HCT116 (cell line): ENCODE measurements at regions not wholly inside any gene's neighbourhood (a gene's known extent, or its start where the extent isn't known, plus 50 kb on each side); places are given as distances from the start of the nearest gene placed in this dataset.

Experiments
- ATAC-seq: fragments of 200-7000 bp; cut with Tn5 transposase; 2 replicates; pipeline ENCODE4 v1.9.1; 2020; ENCODE audit warnings: mild to moderate bottlenecking, moderate library complexity
- BruUV-seq: library from RNA; stranded (reverse); fragments of 400-500 nt; replicated peaks from 2 replicates; lab custom pipeline; 2021; lab: Mats Ljungman, UMichigan
- CTCF ChIA-PET: fragments of 300-600 bp; sonication (Branson Sonifier 250); formaldehyde crosslinking; loops from one replicate; lab custom pipeline; 2021; ENCODE audit warnings: antibody characterized with exemption; lab: Charles Lee
- POLR2A ChIA-PET: fragments of 300-600, 350-600 bp; sonication (Branson Sonifier 250); formaldehyde crosslinking; loops from one replicate; lab custom pipeline; 2021; ENCODE audit warnings: antibody characterized with exemption; lab: Charles Lee
- RAD21 ChIA-PET, 2 experiments: fragments of 300-600 bp; sonication (Branson Sonifier 250); formaldehyde crosslinking; loops; one replicate each; lab custom pipeline; 2023; ENCODE audit warnings: low total read pairs in 2 of 2; ENCODE audit not compliant: uncharacterized antibody in 2 of 2, unreplicated experiment in 2 of 2, low non-redundant PET in 1 of 2; lab: Charles Lee
- DNase-seq: peaks from one replicate; pipeline ENCODE4 v3.0.0-alpha.2; 2010; ENCODE audit warnings: low read depth, low spot score
- H2AFZ ChIP-seq: fragments of 200-600 bp; shearing (Covaris generic), sonication (generic); 2 replicates; pipeline ENCODE4 v1.6.1; 2017; ENCODE audit warnings: low read depth, mixed run types, mixed read lengths, antibody characterized with exemption, low read length; ENCODE audit not compliant: poor library complexity, severe bottlenecking
- H3K27ac ChIP-seq: 2 replicates; pipeline ENCODE4 v1.5.1; 2012; ENCODE audit warnings: low read depth, low read length
- H3K27me3 ChIP-seq: fragments of 200-600 bp; sonication (generic); 2 replicates; pipeline ENCODE4 v1.6.1; 2016; ENCODE audit warnings: mixed run types, low read length, mixed read lengths; ENCODE audit not compliant: insufficient read depth
- H3K36me3 ChIP-seq, 2 experiments: fragments of 200-500 bp in 1 of 2; fragments of 200-600 bp in 1 of 2; sonication (Bioruptor generic) in 1 of 2; sonication (generic) in 1 of 2; 2 replicates each; pipeline versions ENCODE4 v1.5.1 to v1.6.1; 2014 to 2016; ENCODE audit warnings: low read length in 2 of 2, inconsistent platforms in 1 of 2, mixed read lengths in 1 of 2, mixed run types in 1 of 2; ENCODE audit not compliant: insufficient read depth in 2 of 2, control insufficient read depth in 1 of 2
- H3K4me1 ChIP-seq, 2 experiments: fragments of 200-600 bp in 1 of 2; sonication (generic) in 1 of 2; 2 replicates each; pipeline versions ENCODE4 v1.5.1 to v1.6.1; 2012 to 2017; ENCODE audit warnings: low read length in 2 of 2, inconsistent platforms in 1 of 2, mild to moderate bottlenecking in 1 of 2, mixed read lengths in 1 of 2, mixed run types in 1 of 2, moderate library complexity in 1 of 2; ENCODE audit not compliant: insufficient read depth in 2 of 2, control insufficient read depth in 1 of 2
- H3K4me2 ChIP-seq: fragments of 200-600 bp; sonication (generic); 2 replicates; pipeline ENCODE4 v1.6.1; 2017; ENCODE audit warnings: mixed run types, low read length, mixed read lengths
- H3K4me3 ChIP-seq, 2 experiments: fragments of 200-600 bp in 1 of 2; sonication (generic) in 1 of 2; replicated peaks in 1 of 2; 2 replicates each; pipeline ENCODE4 v1.5.1; 2011 to 2016; ENCODE audit warnings: low read length in 2 of 2, control low read depth in 1 of 2, low read depth in 1 of 2, mild to moderate bottlenecking in 1 of 2, mixed read lengths in 1 of 2, mixed run types in 1 of 2
- H3K79me2 ChIP-seq: fragments of 200-600 bp; sonication (generic); 2 replicates; pipeline ENCODE4 v1.6.1; 2017; ENCODE audit warnings: mild to moderate bottlenecking, mixed run types, low read length, moderate library complexity, mixed read lengths; ENCODE audit not compliant: insufficient read depth
- H3K9ac ChIP-seq: fragments of 200-600 bp; sonication (generic); 2 replicates; pipeline ENCODE4 v1.6.1; 2016; ENCODE audit warnings: low read length, mixed read lengths
- H3K9me2 ChIP-seq: fragments of 200-600 bp; sonication (generic), shearing (Covaris generic); 2 replicates; pipeline ENCODE4 v1.6.1; 2017; ENCODE audit warnings: mixed run types, mild to moderate bottlenecking, moderate library complexity; ENCODE audit not compliant: insufficient read depth
- H3K9me3 ChIP-seq, 2 experiments: fragments of 200-500 bp in 1 of 2; fragments of 200-600 bp in 1 of 2; sonication (Bioruptor generic) in 1 of 2; sonication (generic) in 1 of 2; 2 replicates each; pipeline ENCODE4 v1.6.1; 2014 to 2017; ENCODE audit warnings: low read length in 2 of 2, mixed read lengths in 2 of 2, inconsistent platforms in 1 of 2, low read depth in 1 of 2, mild to moderate bottlenecking in 1 of 2, mixed run types in 1 of 2, moderate library complexity in 1 of 2; ENCODE audit not compliant: control insufficient read depth in 1 of 2, insufficient read depth in 1 of 2
- H4K20me1 ChIP-seq: fragments of 200-600 bp; sonication (generic), shearing (Covaris generic); 2 replicates; pipeline ENCODE4 v1.6.1; 2017; ENCODE audit warnings: mixed run types, mild to moderate bottlenecking, moderate library complexity; ENCODE audit not compliant: insufficient read depth
- ELF1 ChIP-seq: IDR thresholded peaks from 2 replicates; pipeline ENCODE4 v1.6.1; 2012; ENCODE audit warnings: low read depth, borderline replicate concordance
- EZH2 ChIP-seq: fragments of 200-600 bp; sonication (generic); IDR thresholded peaks from 2 replicates; pipeline ENCODE4 v1.6.1; 2017; ENCODE audit warnings: antibody characterized with exemption, mixed run types
- EZH2phosphoT487 ChIP-seq: fragments of 200-600 bp; IDR thresholded peaks from 2 replicates; pipeline ENCODE4 v1.6.1; 2018; ENCODE audit warnings: antibody characterized with exemption, borderline replicate concordance
- FOSL1 ChIP-seq: IDR thresholded peaks from 2 replicates; pipeline ENCODE4 v1.6.1; 2012; ENCODE audit warnings: low read depth
- JUND ChIP-seq: IDR thresholded peaks from 2 replicates; pipeline ENCODE4 v1.6.1; 2012
- POLR2A ChIP-seq: IDR thresholded peaks from 2 replicates; pipeline ENCODE4 v1.7.0; 2011; ENCODE audit warnings: borderline replicate concordance; ENCODE audit not compliant: insufficient read depth, insufficient read length; ENCODE audit errors: extremely low read depth
- REST ChIP-seq: IDR thresholded peaks from 2 replicates; pipeline ENCODE4 v1.6.1; 2012; ENCODE audit warnings: low read depth
- SP1 ChIP-seq: IDR thresholded peaks from 2 replicates; pipeline ENCODE4 v1.6.1; 2012; ENCODE audit warnings: low read depth
- SRF ChIP-seq: IDR thresholded peaks from 2 replicates; pipeline ENCODE4 v1.6.1; 2012; ENCODE audit warnings: low read depth
- TCF7L2 ChIP-seq: IDR thresholded peaks from 2 replicates; pipeline ENCODE4 v1.7.0; 2011; ENCODE audit warnings: borderline replicate concordance, inconsistent platforms; ENCODE audit not compliant: insufficient read depth, insufficient read length; ENCODE audit errors: extremely low read depth
- YY1 ChIP-seq: IDR thresholded peaks from 2 replicates; pipeline ENCODE4 v1.6.1; 2011; ENCODE audit warnings: low read length, low read depth, moderate library complexity, mild to moderate bottlenecking; ENCODE audit not compliant: insufficient replicate concordance; ENCODE audit errors: extremely low read depth
- ZBTB33 ChIP-seq: IDR thresholded peaks from 2 replicates; pipeline ENCODE4 v1.6.1; 2011; ENCODE audit warnings: mild to moderate bottlenecking, low read length, moderate library complexity; ENCODE audit not compliant: insufficient replicate concordance; ENCODE audit errors: extremely low read depth
- ZFX ChIP-seq: fragments of 450-650 bp; IDR thresholded peaks from 2 replicates; pipeline ENCODE4 v1.6.1; 2017
- ZNF274 ChIP-seq: fragments of 200-500 bp; sonication (Bioruptor generic); IDR thresholded peaks from 2 replicates; pipeline ENCODE4 v1.6.1; 2014; ENCODE audit warnings: mild to moderate bottlenecking, low read depth, low read length, inconsistent platforms
- intact Hi-C: fragments of 100-400 bp; cut with micrococcal nuclease; formaldehyde crosslinking; loops from 2 replicates; pipeline ENCODE4 v1.10.0; 2022

- BruUV-seq, result no TSS peak
- H3K36me3 ChIP-seq, result no peaks in the 10 kb centered on the region
- no peak overlapping the region for H2AFZ ChIP-seq
- TF ChIP-seq EZH2, result no peak
- TF ChIP-seq FOSL1, result no peak
- no peak for TF ChIP-seq POLR2A
- no peak for TF ChIP-seq ZFX
- no peak for TF ChIP-seq YY1
- no peak for TF ChIP-seq ELF1
- TF ChIP-seq JUND, result no peak
- no peak for TF ChIP-seq REST
- TF ChIP-seq SP1, result no peak
- TF ChIP-seq SRF, result no peak
- TF ChIP-seq ZBTB33, result no peak
- TF ChIP-seq TCF7L2, result no peak
- no peak for TF ChIP-seq ZNF274
- no peak for TF ChIP-seq EZH2phosphoT487
- RAD21 ChIA-PET, result no interaction called here
- no peaks in the 10 kb centered on the region for H3K9me2 ChIP-seq
- POLR2A ChIA-PET, result no interaction called here
- no peak for DNase-seq
- ATAC-seq, result no peak
- no peak overlapping the region for H3K9ac ChIP-seq
- H4K20me1 ChIP-seq, result no peaks in the 10 kb centered on the region
- no peak overlapping the region for H3K4me3 ChIP-seq
- H3K9me3 ChIP-seq, result peaks cover 0 to 8% of the 10 kb centered on the region in 2 experiments; a peak in 1 of 4 replicates
- H3K4me1 ChIP-seq, result no peaks in the 10 kb centered on the region
- H3K27me3 ChIP-seq, result no peaks in the 10 kb centered on the region
- CTCF ChIA-PET, result no interaction called here
- H3K79me2 ChIP-seq, result no peaks in the 10 kb centered on the region
- intact Hi-C loops, result no loop called here
- no peak overlapping the region for H3K4me2 ChIP-seq
- no peak overlapping the region for H3K27ac ChIP-seq
These were observed 99.0 kb upstream of the PIRT start for GRCh38 chr17:10936931-10937330.
